Adrenal gland (tissue), 5 donors: ENCODE measurements at regions not wholly inside any gene's neighbourhood (a gene's known extent, or its start where the extent isn't known, plus 50 kb on each side); places are given as distances from the start of the nearest gene placed in this dataset.

Experiments
- POLR2A ChIP-seq, 2 donors: fragments of 450-650 bp; IDR thresholded peaks; one replicate each; pipeline ENCODE4 v1.6.1; 2017; ENCODE audit warnings: antibody characterized with exemption in 2 of 2, mild to moderate bottlenecking in 2 of 2, moderate library complexity in 1 of 2
- TF ChIP-seq, protein P1 (sequence below), 6 experiments: fragments of 450-650 bp in 4 of 6; fragments of 200-600 bp in 2 of 6; sonication (generic) in 1 of 6; IDR thresholded peaks; 1 replicate in 5 of 6; 2 replicates in 1 of 6; pipeline versions ENCODE4 v1.5.1 to v1.8.0; 2016 to 2021; ENCODE audit warnings: antibody characterized with exemption in 6 of 6, mild to moderate bottlenecking in 2 of 6, moderate library complexity in 1 of 6
- donor health status: DM: no; HTN: no; CAD: no.

DNA sequence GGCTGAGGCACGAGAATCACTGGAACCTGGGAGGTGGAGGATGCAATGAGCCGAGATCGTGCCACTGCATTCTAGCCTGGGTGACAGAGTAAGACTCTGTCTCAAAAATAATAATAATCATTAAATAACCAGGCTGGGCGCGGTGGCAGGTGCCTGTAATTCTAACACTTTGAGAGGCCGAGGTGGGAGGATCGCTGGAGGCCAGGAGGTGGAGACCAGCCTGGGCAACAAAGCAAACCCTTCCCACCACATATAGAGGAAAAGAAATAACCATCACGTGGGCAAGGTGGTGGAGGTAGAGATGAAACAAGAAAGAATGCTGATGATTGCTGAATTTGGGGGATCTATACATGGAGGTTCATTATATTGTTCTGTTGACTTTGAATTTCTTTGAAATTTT is 63.4 kb upstream of the PIM1 start:
- TF ChIP-seq, protein P1, sequence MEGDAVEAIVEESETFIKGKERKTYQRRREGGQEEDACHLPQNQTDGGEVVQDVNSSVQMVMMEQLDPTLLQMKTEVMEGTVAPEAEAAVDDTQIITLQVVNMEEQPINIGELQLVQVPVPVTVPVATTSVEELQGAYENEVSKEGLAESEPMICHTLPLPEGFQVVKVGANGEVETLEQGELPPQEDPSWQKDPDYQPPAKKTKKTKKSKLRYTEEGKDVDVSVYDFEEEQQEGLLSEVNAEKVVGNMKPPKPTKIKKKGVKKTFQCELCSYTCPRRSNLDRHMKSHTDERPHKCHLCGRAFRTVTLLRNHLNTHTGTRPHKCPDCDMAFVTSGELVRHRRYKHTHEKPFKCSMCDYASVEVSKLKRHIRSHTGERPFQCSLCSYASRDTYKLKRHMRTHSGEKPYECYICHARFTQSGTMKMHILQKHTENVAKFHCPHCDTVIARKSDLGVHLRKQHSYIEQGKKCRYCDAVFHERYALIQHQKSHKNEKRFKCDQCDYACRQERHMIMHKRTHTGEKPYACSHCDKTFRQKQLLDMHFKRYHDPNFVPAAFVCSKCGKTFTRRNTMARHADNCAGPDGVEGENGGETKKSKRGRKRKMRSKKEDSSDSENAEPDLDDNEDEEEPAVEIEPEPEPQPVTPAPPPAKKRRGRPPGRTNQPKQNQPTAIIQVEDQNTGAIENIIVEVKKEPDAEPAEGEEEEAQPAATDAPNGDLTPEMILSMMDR (IDR thresholded peaks at IDR 0.05) = no peak
- no peak for TF ChIP-seq POLR2A (IDR thresholded peaks at IDR 0.05)
